ENCODE measurements at regions not wholly inside any gene's neighbourhood (a gene's known extent, or its start where the extent isn't known, plus 50 kb on each side); places are given as distances from the start of the nearest gene placed in this dataset.

DNA sequence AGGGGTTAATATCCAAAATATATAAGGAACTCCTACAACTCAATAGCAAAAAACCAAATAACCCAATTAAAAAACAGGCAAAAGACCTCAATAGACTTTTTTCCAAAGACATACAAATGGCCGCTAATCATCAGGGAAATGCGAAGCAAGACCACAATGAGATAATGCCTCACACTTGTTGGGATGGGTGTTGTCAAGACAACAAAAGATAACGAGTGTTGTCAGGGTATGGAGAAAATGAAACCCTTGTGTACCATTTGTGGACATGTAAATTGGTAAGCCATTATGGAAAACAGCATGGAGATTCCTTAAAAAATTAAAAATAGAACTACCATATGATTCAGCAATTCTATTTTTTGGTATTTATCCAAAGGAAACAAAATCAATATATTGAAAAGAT, 620.2 kb downstream of the ACTL7B start:
- Mint-ChIP-seq H3K27ac (no peak overlapping the region), H3K4me1 (no peaks in the 10 kb centered on the region), H3K9me3 (peaks cover 14% of the 10 kb centered on the region), H3K4me3 (no peak overlapping the region), H3K36me3 (no peaks in the 10 kb centered on the region)
- ATAC-seq = no peak
- DNase-seq (ENCODE audit: low spot score in 2 of 2) = no peak

DNA sequence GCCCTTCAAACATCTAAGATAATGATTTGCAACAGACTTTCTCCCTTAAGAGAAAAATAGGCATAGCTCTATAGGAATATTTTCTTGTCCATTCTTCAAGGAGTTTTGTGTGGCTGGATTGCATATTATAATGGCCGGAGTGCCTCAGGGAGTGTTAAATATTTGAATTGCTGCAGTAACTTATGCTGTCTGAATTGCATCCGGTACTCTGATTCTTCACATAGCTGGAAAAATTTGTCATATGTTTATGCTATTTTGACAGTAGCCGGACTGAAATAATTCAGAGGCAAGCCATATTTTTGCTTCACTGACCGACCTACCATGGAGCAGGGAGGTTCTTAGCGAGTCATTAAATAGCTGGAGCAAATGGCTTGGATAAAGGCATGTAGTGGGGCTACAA, 621.0 kb downstream of the ACTL7B start:
- H3K4me1 Mint-ChIP-seq = no peaks in the 10 kb centered on the region

DNA sequence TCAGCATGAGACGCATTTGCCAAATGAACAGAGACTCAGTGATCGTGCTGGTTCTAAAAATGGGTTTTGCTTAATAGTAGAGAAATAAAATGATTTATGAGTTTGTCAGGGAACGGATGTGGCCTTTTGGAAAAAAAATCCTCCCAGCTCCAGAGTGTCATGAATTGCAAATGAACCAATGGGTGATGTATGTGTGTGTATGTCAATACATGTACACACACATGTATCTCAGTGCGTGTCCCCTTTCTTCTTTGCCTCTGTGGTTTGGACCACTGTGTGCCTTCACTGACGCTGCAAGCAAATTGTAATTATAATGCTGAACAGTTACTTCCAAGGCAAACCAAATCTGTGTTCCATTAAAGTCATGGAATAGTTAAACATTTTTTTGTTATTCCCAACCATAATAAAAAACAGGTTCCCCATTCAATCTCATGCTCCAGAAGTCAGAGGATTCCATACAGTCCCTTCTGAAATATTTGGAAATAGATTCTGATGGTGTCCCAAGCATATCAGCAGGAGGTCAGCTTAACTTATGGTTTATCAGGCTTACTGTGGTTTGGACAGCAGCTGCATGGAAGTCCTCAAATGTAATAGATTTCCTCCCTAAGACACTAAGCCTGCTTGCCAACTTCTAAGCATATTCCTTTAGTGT, 630.5 kb downstream of the ACTL7B start:
- DNase-seq (ENCODE audit: low spot score in 2 of 2) (no peak), ATAC-seq (no peak)
- Mint-ChIP-seq H3K4me1 (no peaks in the 10 kb centered on the region), H3K4me3 (no peak overlapping the region), H3K27ac (no peak overlapping the region), H3K9me3 (peaks cover 16% of the 10 kb centered on the region), H3K36me3 (no peaks in the 10 kb centered on the region)

More for the DNA sequence above, 621.0 kb downstream of the ACTL7B start:
- Mint-ChIP-seq H3K4me3 (no peak overlapping the region), H3K27ac (no peak overlapping the region), H3K9me3 (peaks cover 14% of the 10 kb centered on the region), H3K36me3 (no peaks in the 10 kb centered on the region)
- DNase-seq (ENCODE audit: low spot score in 2 of 2) (no peak), ATAC-seq (no peak)

DNA sequence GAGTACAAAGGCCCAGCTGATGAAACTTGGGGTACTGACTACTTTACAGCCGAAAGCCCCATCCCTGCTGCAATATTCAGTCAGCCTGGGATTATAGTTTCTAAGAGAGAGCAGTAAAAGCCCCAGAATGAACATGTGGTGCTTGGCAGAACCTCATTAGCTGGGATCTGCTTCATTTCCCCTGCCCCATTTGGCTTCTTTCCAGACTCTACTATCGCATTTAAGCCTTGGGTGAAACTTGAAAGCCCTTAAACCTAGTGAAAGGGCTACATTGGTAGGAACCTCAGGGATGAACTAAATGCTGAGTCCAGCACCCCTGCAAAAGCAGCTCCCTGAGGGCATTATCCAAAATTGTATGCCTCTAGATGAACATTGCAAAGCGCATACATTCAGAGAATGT, 631.1 kb downstream of the ACTL7B start:
- ATAC-seq (no peak), DNase-seq (ENCODE audit: low spot score in 2 of 2) (no peak)
- no peak overlapping the region for H3K4me3 Mint-ChIP-seq
- peaks cover 18% of the 10 kb centered on the region for H3K9me3 Mint-ChIP-seq
- no peak overlapping the region for H3K27ac Mint-ChIP-seq
- no peaks in the 10 kb centered on the region for H3K36me3 Mint-ChIP-seq
- no peaks in the 10 kb centered on the region for H3K4me1 Mint-ChIP-seq

DNA sequence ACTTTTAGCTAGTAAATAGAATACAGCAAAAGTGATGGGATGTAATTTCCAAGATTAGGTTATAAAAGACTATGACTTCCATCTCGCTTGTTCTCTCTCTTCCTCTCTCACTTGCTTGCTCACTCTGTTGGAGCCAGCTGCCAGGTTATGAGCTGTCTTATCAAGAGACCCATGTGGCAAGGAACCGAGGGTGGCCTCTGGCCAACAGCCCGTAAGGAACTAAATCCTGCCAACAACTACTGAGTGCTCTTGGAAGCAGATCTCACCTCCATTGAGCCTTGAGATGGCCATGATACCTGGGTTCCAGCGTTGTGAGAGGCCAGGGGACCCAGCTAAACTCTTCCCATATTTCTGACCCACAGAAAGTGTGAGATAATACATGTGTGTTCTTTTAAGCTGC, 636.1 kb downstream of the ACTL7B start:
- no peak for ATAC-seq
- no peaks in the 10 kb centered on the region for H3K4me1 Mint-ChIP-seq
- H3K4me3 Mint-ChIP-seq = no peak overlapping the region

DNA sequence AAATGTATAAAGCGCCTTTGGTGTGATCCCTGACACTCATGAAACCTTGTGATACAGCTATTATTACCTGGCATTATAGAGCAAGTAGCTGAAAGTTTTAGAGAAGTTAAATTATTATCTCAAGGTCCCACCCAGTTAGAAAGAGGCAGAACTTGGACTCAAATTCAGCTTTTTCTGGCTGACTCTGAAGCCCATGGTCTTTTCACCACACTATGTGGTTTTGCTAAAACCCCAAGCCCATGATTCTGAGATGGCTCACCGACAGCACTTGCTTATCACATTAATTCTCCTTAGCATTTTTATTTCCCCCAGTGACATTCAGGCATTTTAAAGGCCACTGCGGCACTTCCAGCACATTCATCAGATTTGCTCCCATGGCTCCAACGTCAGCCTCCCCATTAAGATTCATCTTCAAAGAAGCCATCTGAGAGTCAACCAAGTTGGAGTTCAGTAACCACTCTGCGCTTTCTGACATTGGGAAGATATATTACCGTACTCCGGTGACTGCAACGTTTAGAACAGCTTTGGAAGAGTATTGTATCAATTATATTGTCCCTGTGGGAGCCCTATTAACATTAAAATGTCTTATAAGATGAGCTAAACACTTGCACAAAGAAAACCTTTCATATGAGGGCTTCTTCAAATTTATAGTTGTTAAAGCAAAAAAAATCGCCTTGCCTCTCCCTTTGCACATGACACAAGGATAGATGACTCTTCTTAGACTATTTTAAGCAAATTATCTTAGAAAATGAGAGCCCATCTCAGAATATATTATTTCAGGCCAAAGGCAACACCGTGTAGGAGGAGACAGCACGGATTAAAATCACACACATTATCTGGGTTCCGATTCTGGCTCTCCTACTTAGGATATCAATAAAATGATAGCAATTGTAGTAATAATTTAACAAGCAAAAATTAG, 638.1 kb downstream of the ACTL7B start:
- Mint-ChIP-seq H3K4me1 (no peaks in the 10 kb centered on the region), H3K4me3 (no peak overlapping the region), H3K9me3 (peaks cover 12% of the 10 kb centered on the region), H3K27ac (no peak overlapping the region), H3K36me3 (no peaks in the 10 kb centered on the region)
- ATAC-seq = no peak
- no peak for DNase-seq (ENCODE audit: low spot score in 2 of 2)

More for the DNA sequence above, 636.1 kb downstream of the ACTL7B start:
- no peaks in the 10 kb centered on the region for H3K36me3 Mint-ChIP-seq
- DNase-seq (ENCODE audit: low spot score in 2 of 2) = no peak
- H3K27ac Mint-ChIP-seq = no peak overlapping the region
- peaks cover 16% of the 10 kb centered on the region for H3K9me3 Mint-ChIP-seq

DNA sequence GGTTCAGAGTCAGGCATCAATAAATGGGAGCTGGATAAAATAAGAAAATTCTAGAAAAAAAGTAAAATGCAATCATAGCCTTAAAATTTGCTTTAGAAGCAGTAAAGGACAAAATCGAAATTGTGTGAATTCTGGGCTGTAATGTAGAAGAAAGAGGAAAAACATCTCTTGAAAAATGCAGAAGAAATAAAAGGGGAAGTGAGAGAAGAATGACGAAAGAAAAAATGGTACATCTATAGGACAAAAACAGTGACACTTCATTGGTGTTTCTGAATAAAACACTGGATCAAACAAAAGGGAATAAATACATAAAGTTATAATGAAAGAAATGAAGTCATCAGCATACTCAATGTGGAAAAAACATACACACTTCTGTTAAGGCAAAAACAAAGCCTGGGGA, 642.3 kb downstream of the ACTL7B start:
- no peak overlapping the region for H3K4me3 Mint-ChIP-seq
- no peak overlapping the region for H3K27ac Mint-ChIP-seq
- peaks cover 10% of the 10 kb centered on the region for H3K9me3 Mint-ChIP-seq
- H3K36me3 Mint-ChIP-seq = no peaks in the 10 kb centered on the region
- DNase-seq (ENCODE audit: low spot score in 2 of 2) = no peak
- ATAC-seq = no peak
- H3K4me1 Mint-ChIP-seq = no peaks in the 10 kb centered on the region

DNA sequence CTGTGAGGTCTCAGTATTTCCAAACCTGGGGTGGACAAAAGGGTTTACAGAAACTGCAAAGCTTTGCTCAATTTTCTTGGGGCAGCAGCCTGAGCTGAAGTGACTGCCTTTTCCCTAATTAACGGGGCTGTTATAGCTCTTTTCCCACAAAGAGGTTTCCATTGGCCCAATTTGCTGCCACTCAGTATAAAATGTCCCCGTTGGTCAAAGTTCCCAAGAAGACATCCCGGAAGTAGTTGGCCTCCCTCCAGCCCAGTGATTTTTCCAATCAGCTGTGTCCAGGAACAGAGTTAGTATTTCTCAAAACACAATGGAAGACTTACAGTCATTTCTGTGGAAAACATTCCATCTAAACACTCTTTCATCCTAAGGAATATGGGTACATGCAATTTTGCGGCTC, 643.6 kb downstream of the ACTL7B start:
- H3K4me1 Mint-ChIP-seq = no peaks in the 10 kb centered on the region
- ATAC-seq (no peak), DNase-seq (ENCODE audit: low spot score in 2 of 2) (no peak)
- no peaks in the 10 kb centered on the region for H3K36me3 Mint-ChIP-seq
- H3K27ac Mint-ChIP-seq = no peak overlapping the region
- no peak overlapping the region for H3K4me3 Mint-ChIP-seq
- peaks cover 10% of the 10 kb centered on the region for H3K9me3 Mint-ChIP-seq

DNA sequence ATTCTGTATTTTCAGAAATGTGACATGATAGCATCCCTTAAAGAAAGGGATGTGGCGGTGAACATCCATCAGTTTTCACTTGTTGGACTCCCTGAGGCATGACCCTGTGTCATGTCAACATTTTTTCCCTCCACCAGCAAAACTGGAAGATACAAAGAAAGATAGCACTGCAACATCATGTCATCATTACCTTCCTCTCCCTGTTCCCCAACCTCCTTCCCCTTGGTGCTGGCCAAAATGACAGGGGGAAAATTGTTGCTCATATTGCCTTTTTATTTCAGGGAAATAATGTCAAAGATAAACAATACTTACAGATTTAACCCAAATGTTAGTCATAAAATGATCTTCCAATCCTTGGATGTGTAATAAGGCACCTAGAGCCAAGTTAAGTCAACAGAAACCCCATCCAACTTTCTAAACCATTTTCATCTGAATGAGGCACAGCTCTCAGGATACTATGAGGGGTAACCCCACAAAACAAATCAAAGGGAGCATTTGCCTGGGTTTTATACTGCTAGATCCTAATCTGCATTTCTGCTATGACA, 644.3 kb downstream of the ACTL7B start:
- peaks cover 10% of the 10 kb centered on the region for H3K9me3 Mint-ChIP-seq
- H3K36me3 Mint-ChIP-seq = no peaks in the 10 kb centered on the region
- DNase-seq (ENCODE audit: low spot score in 2 of 2) (no peak), ATAC-seq (no peak)
- no peak overlapping the region for H3K27ac Mint-ChIP-seq
- no peak overlapping the region for H3K4me3 Mint-ChIP-seq
- H3K4me1 Mint-ChIP-seq = no peaks in the 10 kb centered on the region

DNA sequence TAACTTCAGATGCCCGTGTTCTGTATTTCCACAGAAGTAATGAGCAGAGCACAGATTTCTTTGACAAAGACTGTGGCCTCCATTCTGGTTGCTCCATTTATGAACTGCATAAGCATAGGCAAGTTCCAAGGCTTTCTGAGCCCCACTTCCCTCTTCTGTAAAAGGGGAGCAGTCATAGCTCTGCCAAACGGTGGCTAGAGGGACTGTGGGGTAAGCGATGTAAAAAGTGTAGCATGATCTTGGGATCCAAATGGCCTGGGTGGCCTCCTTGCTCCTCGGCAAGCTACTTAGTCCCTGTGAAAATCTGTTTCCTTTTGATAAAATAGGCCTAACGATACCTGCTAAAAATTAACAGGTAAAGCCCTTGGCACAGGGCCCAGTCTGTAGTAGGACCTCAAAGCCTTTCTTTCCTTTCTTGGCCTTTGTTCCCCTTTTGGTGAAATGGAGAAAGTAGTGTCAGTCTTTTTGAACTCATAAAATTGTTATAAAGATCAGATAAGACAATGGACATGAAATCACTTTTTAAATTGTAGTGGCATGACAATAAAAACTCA, 646.6 kb downstream of the ACTL7B start:
- DNase-seq (ENCODE audit: low spot score in 2 of 2) = no peak
- no peak overlapping the region for H3K27ac Mint-ChIP-seq
- H3K9me3 Mint-ChIP-seq = peaks cover 3% of the 10 kb centered on the region
- ATAC-seq = no peak
- H3K36me3 Mint-ChIP-seq = no peaks in the 10 kb centered on the region
- no peak overlapping the region for H3K4me3 Mint-ChIP-seq
- no peaks in the 10 kb centered on the region for H3K4me1 Mint-ChIP-seq

DNA sequence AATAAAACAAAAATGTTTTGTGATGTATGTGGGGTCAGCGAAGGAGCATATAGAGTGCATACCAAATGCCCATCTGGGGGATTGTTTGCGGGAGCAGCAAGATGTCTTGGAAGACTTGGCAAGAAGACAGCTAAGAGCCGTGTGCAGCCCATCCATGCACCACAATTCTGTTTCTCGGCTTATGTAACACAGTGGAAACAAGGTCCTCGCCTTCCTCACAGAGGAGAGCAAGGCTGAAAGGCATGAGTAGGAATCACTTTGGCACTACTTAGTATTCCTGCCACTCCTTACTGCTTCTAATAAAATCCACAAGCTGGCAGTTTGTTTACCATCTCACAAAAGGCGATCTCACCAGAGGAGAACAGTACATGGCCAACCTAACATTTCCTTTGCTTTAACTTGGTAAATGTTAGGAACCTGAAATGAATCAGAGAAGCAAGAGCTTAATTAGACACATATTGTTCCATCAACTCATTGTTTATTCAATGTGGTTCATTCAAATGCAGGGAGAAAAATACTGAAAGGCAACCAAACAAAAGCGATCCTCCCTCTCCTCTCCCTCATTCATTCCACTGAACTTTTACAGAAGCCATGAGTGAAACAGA, 648.1 kb downstream of the ACTL7B start:
- H3K36me3 Mint-ChIP-seq = no peaks in the 10 kb centered on the region
- H3K4me3 Mint-ChIP-seq = no peak overlapping the region
- ATAC-seq (no peak), DNase-seq (ENCODE audit: low spot score in 2 of 2) (no peak)
- no peaks in the 10 kb centered on the region for H3K9me3 Mint-ChIP-seq
- H3K27ac Mint-ChIP-seq = no peak overlapping the region
- H3K4me1 Mint-ChIP-seq = no peaks in the 10 kb centered on the region

DNA sequence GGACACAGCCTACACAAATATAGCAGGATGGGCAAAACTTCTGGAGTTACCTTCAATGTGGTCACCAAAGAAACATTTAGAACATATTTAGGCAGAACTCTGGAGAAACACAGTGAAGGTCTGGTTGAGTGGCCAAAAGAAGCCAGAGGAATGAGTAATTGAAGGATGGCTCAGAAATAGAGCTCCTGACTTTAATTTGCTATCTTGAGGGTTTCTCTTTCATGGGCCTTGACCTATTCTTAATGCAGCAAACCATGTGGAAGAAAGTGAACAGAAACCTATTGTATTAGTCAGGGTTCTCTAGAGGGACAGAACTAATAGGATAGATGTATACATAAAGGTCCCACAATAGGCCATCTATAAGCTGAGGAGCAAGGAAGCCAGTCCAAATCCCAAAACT, 650.5 kb downstream of the ACTL7B start:
- Mint-ChIP-seq H3K4me3 (no peak overlapping the region), H3K4me1 (no peaks in the 10 kb centered on the region), H3K36me3 (no peaks in the 10 kb centered on the region), H3K9me3 (peaks cover under 1% of the 10 kb centered on the region), H3K27ac (no peak overlapping the region)
- DNase-seq (ENCODE audit: low spot score in 2 of 2) (no peak), ATAC-seq (no peak)

DNA sequence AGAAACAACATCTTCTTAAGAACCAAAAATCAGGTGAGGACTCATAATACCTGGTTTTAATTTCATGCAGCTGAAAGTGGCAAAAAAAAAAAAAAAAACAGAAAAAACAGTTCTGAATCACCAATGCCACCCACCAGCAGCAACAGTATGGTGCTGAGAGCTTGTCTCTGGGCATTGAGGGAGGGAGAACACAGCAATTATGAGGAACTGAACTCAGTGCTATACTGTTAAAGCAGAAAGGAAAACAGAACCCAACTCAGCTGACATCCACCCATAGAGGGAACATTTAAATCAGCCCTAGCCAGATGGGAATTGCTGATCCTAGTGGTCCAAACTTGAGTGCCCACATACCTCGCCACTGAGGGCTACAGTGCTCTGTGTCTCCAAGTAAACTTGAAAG, 657.9 kb downstream of the ACTL7B start:
- no peak overlapping the region for H3K4me3 Mint-ChIP-seq
- ATAC-seq = no peak
- H3K9me3 Mint-ChIP-seq = peaks cover 19% of the 10 kb centered on the region
- no peak for DNase-seq (ENCODE audit: low spot score in 2 of 2)
- no peak overlapping the region for H3K27ac Mint-ChIP-seq
- H3K36me3 Mint-ChIP-seq = no peaks in the 10 kb centered on the region
- no peaks in the 10 kb centered on the region for H3K4me1 Mint-ChIP-seq

DNA sequence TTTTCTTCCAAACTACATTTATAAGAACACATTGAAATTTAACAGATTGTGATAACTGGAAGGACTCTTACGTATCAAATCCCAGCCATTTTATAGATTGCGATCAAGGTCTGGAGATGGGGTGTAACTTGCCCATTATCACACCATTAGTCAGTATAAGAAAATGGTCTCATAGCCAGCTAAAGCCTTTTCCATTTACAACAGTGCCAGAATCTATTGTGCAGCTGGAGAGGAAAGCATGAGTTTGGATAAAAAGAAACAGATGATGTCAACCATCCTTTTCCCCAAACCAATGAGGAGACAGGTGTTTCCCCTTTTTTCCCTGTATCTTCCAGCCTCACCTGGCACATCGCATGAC, 658.8 kb downstream of the ACTL7B start:
- H3K27ac Mint-ChIP-seq = no peak overlapping the region
- H3K4me3 Mint-ChIP-seq = no peak overlapping the region
- H3K36me3 Mint-ChIP-seq = no peaks in the 10 kb centered on the region
- DNase-seq (ENCODE audit: low spot score in 2 of 2) (no peak), ATAC-seq (no peak)
- H3K9me3 Mint-ChIP-seq = peaks cover 25% of the 10 kb centered on the region
- no peaks in the 10 kb centered on the region for H3K4me1 Mint-ChIP-seq

DNA sequence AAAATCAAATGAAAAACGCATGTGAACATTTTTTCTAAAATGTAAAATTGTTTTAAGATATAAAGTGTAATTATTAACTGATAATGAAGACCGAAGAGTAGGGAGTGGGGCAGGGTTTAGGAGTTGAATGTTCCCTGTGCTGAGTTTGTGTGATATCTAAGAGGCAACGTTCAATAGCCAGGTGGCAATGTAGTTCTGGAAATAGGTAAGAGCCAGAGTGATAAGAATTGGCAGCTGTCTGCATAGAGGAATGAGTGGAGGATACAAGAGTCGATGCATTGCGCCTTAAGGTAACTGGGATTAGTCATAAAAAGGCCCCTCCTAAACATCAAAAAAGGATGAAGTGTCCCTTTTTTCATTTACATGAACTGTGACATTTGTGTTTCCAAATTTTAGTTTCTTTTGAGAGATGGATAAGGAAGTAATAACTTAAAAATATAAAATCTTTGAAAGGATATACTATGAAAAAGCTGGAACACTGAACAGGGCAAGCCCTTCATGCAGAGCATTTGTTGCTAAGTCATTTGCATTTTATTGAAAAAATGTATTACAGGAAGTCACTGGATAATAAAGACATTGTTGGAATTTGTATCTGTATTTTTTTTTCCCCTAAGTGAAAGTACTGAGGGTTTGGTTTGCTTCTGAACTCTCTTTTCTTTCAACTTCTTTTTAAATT, 659.3 kb downstream of the ACTL7B start:
- H3K4me3 Mint-ChIP-seq = no peak overlapping the region
- no peak overlapping the region for H3K27ac Mint-ChIP-seq
- H3K4me1 Mint-ChIP-seq = no peaks in the 10 kb centered on the region
- no peak for DNase-seq (ENCODE audit: low spot score in 2 of 2)
- no peak for ATAC-seq
- no peaks in the 10 kb centered on the region for H3K36me3 Mint-ChIP-seq
- peaks cover 25% of the 10 kb centered on the region for H3K9me3 Mint-ChIP-seq

Data from stimulated activated effector memory CD8-positive, alpha-beta T cell treated with anti-CD3 and anti-CD28 coated beads, Interleukin-12 subunit alpha, Interleukin-12 subunit beta, amount 100 ng/mL, for 72 hours (primary cell).